Lower leg skin (tissue), 4 donors: ENCODE measurements at regions not wholly inside any gene's neighbourhood (a gene's known extent, or its start where the extent isn't known, plus 50 kb on each side); places are given as distances from the start of the nearest gene placed in this dataset.

Experiments used
- DNase-seq, 2 donors: peaks; one replicate each; pipeline ENCODE4 v3.0.0-alpha.2; 2019; ENCODE audit warnings: low spot score in 2 of 2
- H3K4me3 ChIP-seq: fragments of 200-600 bp; sonication (generic); 2 replicates; pipeline ENCODE4 v1.5.1; 2017; ENCODE audit warnings: mild to moderate bottlenecking, low read depth; ENCODE audit not compliant: poor library complexity, severe bottlenecking
- CTCF ChIP-seq, 3 donors: fragments of 450-650 bp; IDR thresholded peaks; one replicate each; pipeline ENCODE4 v1.5.1; 2016; ENCODE audit warnings: antibody characterized with exemption in 3 of 3, mild to moderate bottlenecking in 3 of 3, moderate library complexity in 2 of 3
- POLR2A ChIP-seq, 2 donors: fragments of 450-650 bp; IDR thresholded peaks; one replicate each; pipeline ENCODE4 v1.6.1; 2016 to 2017; ENCODE audit warnings: antibody characterized with exemption in 2 of 2, mild to moderate bottlenecking in 1 of 2, moderate library complexity in 1 of 2
- WGBS, 2 donors: methylation state at CpG; one replicate each; pipeline ENCODE4 v1.1.5; 2018; 5-methylcytosine and 5-hydroxymethylcytosine counted together
- intact Hi-C: fragments of 100-400 bp; cut with DNase I; formaldehyde crosslinking; loops from one replicate; pipeline ENCODE4 v1.15.0; 2023; ENCODE audit warnings: low total_unique reads

- H3K4me3 ChIP-seq, result no peak overlapping the region
- no peak for TF ChIP-seq POLR2A (IDR thresholded peaks at IDR 0.05)
- intact Hi-C loops, result no loop called here
- WGBS, 2 donors, result 57 to 68% methylated on average over 3 of the region's 3 CpGs
- DNase-seq, result no peak
Observed at GRCh38 chr6:12578751-12579150, 137.8 kb upstream of the PHACTR1 start.

- intact Hi-C loops, result no loop called here
- WGBS, 2 donors, result 83 to 85% methylated on average over 3 of the region's 3 CpGs
- DNase-seq, result no peak
Observed at GRCh38 chr6:12580290-12580689, 136.3 kb upstream of the PHACTR1 start.

GRCh38 chr6:12582421-12583110 lies 134.0 kb upstream of the PHACTR1 start:
- no peak for TF ChIP-seq CTCF (IDR thresholded peaks at IDR 0.05)
- no peak for TF ChIP-seq POLR2A (IDR thresholded peaks at IDR 0.05)
- DNase-seq, result no peak
- no peak overlapping the region for H3K4me3 ChIP-seq
- 71 to 76% methylated on average over 4 of the region's 4 CpGs for WGBS, 2 donors
- intact Hi-C loops, result no loop called here

More at GRCh38 chr6:12580290-12580689, 136.3 kb upstream of the PHACTR1 start:
- H3K4me3 ChIP-seq, result no peak overlapping the region
- TF ChIP-seq CTCF (IDR thresholded peaks at IDR 0.05) (no peak), POLR2A (IDR thresholded peaks at IDR 0.05) (no peak)

GRCh38 chr6:12584631-12585405 lies 131.7 kb upstream of the PHACTR1 start:
- intact Hi-C loops, result no loop called here
- WGBS, 2 donors, result 42 to 50% methylated on average over 14 of the region's 14 CpGs

GRCh38 chr6:12585497-12585958 lies 131.0 kb upstream of the PHACTR1 start:
- intact Hi-C loops, result no loop called here
- TF ChIP-seq POLR2A (IDR thresholded peaks at IDR 0.05) (no peak), CTCF (IDR thresholded peaks at IDR 0.05) (no peak)
- 66 to 72% methylated on average over 12 of the region's 12 CpGs for WGBS, 2 donors
- no peak for DNase-seq
- no peak overlapping the region for H3K4me3 ChIP-seq

More at GRCh38 chr6:12584631-12585405, 131.7 kb upstream of the PHACTR1 start:
- TF ChIP-seq POLR2A (IDR thresholded peaks at IDR 0.05) (no peak), CTCF (IDR thresholded peaks at IDR 0.05) (no peak)
- H3K4me3 ChIP-seq, result no peak overlapping the region
- DNase-seq, result no peak

GRCh38 chr6:12586721-12587480 lies 129.7 kb upstream of the PHACTR1 start:
- WGBS, 2 donors, result 73 to 80% methylated on average over 9 of the region's 9 CpGs

More at GRCh38 chr6:12586721-12587480, 129.7 kb upstream of the PHACTR1 start:
- DNase-seq, result no peak
- TF ChIP-seq POLR2A (IDR thresholded peaks at IDR 0.05) (no peak), CTCF (IDR thresholded peaks at IDR 0.05) (no peak)
- intact Hi-C loops, result no loop called here
- H3K4me3 ChIP-seq, result no peak overlapping the region
